WTC11 (cell line): ENCODE measurements at regions not wholly inside any gene's neighbourhood (a gene's known extent, or its start where the extent isn't known, plus 50 kb on each side); places are given as distances from the start of the nearest gene placed in this dataset.
"Not testable (repeated sequence)": the region's sequence is repeated elsewhere in the genome, so short reads cannot be mapped to it uniquely, and the experiment has no call there.

ENCODE experiments used
- CTCF ChIP-seq: fragments of 200-600 bp; IDR thresholded peaks from 2 replicates; pipeline ENCODE4 v1.8.0; 2022; ENCODE audit warnings: antibody characterized with exemption
- E2F4 ChIP-seq: sonication (generic); formaldehyde crosslinking; IDR thresholded peaks from 2 replicates; pipeline ENCODE4 v1.8.1; 2022; ENCODE audit warnings: low read depth, mild to moderate bottlenecking, moderate library complexity, missing genetic modification reagents, borderline replicate concordance
- E2F5 ChIP-seq: sonication (generic); formaldehyde crosslinking; IDR thresholded peaks from 2 replicates; pipeline ENCODE4 v1.8.1; 2022; ENCODE audit warnings: mild to moderate bottlenecking, moderate library complexity, missing genetic modification reagents
- FOXK1 ChIP-seq: sonication (generic); formaldehyde crosslinking; IDR thresholded peaks from 2 replicates; pipeline ENCODE4 v1.8.0; 2022; ENCODE audit warnings: mild to moderate bottlenecking, moderate library complexity, missing genetic modification reagents
- TF ChIP-seq, protein P1 (sequence below): sonication (generic); formaldehyde crosslinking; IDR thresholded peaks from 2 replicates; pipeline ENCODE4 v1.8.0; 2022; ENCODE audit warnings: mild to moderate bottlenecking, missing genetic modification reagents

DNA sequence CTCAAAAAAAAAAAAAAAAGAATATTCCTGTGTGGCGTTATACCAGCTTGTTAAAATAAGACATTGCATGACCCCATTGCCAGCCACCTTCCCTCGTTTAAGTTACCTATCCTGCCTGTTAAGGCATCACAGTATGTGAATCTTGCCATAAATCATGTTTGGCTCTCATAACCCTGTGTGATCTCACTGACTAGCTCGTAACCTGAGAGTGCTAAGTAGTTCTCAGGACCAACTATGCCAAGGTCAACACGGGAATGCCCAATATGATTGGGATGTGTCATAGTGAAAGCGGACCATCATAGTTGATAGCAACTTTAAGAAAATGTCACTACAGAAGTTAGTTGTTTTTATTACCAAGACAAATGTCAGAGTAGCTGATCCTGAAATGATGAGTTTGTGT lies 796.8 kb upstream of the CDH18 start:
- TF ChIP-seq FOXK1; E2F4 (CRISPR knock-in tag); CTCF; E2F5: not testable (repeated sequence)
- TF ChIP-seq, protein P1, sequence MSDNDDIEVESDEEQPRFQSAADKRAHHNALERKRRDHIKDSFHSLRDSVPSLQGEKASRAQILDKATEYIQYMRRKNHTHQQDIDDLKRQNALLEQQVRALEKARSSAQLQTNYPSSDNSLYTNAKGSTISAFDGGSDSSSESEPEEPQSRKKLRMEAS (CRISPR knock-in tag) = not testable (repeated sequence)
